Muscle layer of duodenum (tissue), 2 donors: ENCODE measurements at regions not wholly inside any gene's neighbourhood (a gene's known extent, or its start where the extent isn't known, plus 50 kb on each side); places are given as distances from the start of the nearest gene placed in this dataset.

Source experiments
- H3K27ac ChIP-seq: one replicate; pipeline ENCODE4 v1.7.0; 2013; ENCODE audit warnings: mild to moderate bottlenecking, low read length
- H3K27me3 ChIP-seq: one replicate; pipeline ENCODE4 v1.7.0; 2013; ENCODE audit warnings: low read depth, mild to moderate bottlenecking, control low read depth, low read length
- H3K36me3 ChIP-seq, 2 donors: one replicate each; pipeline ENCODE4 v1.7.0; 2013; ENCODE audit warnings: low read length in 2 of 2, control low read depth in 1 of 2, mild to moderate bottlenecking in 1 of 2; ENCODE audit not compliant: insufficient read depth in 2 of 2, control insufficient read depth in 1 of 2
- H3K4me1 ChIP-seq, 2 donors: one replicate each; pipeline ENCODE4 v1.7.0; 2013; ENCODE audit warnings: low read length in 2 of 2, mild to moderate bottlenecking in 2 of 2, control low read depth in 1 of 2, moderate library complexity in 1 of 2; ENCODE audit not compliant: insufficient read depth in 2 of 2, control insufficient read depth in 1 of 2
- H3K4me3 ChIP-seq, 2 donors: one replicate each; pipeline ENCODE4 v1.7.0; 2013; ENCODE audit warnings: low read length in 2 of 2, low read depth in 1 of 2, mild to moderate bottlenecking in 1 of 2
- H3K9me3 ChIP-seq, 2 donors: one replicate each; pipeline ENCODE4 v1.7.0; 2013; ENCODE audit warnings: low read length in 2 of 2, control low read depth in 1 of 2, mild to moderate bottlenecking in 1 of 2; ENCODE audit not compliant: control insufficient read depth in 1 of 2
- donor health status: healthy.

DNA sequence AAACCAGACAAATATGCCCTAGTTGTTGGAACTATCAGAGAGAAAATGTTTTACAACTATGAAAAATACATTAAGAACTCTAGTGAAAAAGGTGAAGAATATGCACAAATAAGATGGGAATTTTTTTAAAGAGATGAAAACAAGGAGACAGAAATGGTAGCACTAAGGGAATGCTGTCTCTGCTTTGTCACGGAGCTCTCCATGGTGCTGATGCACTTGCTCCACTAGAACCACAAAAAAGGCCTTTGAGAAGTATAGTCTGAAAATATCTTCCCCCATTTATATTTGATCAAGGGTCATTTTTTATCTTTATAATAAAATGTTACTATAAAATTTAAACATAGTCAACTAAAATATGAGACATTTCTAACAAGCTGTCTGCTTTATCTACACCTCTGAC is 1655.5 kb upstream of the AGA start:
- no peaks in the 10 kb centered on the region for H3K36me3 ChIP-seq
- no peak overlapping the region for H3K4me3 ChIP-seq
- no peaks in the 10 kb centered on the region for H3K27me3 ChIP-seq
- H3K27ac ChIP-seq, result no peak overlapping the region
- H3K9me3 ChIP-seq, result no peaks in the 10 kb centered on the region
- no peaks in the 10 kb centered on the region for H3K4me1 ChIP-seq

DNA sequence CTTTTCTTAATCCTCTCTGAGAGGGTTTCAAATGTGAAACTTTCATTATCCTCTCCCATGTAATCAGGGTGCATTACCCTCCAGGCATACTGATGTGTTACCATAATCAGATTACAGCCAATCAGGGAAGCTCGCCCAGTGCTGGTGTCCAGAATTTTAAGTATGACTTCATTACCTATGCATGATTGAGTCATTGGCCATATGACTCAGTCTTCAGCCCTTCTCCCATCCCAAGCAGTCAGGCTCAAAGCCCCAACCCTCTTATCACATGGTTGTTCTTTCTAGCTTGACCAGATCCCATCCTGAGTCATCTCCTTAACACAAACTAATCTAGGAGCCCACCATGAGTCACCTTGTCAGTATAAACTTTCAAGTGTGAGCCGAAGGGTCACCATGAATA is 1668.1 kb upstream of the AGA start:
- no peak overlapping the region for H3K27ac ChIP-seq
- no peaks in the 10 kb centered on the region for H3K4me1 ChIP-seq
- H3K4me3 ChIP-seq, result no peak overlapping the region
- no peaks in the 10 kb centered on the region for H3K36me3 ChIP-seq
- H3K27me3 ChIP-seq, result no peaks in the 10 kb centered on the region
- H3K9me3 ChIP-seq, result no peaks in the 10 kb centered on the region

DNA sequence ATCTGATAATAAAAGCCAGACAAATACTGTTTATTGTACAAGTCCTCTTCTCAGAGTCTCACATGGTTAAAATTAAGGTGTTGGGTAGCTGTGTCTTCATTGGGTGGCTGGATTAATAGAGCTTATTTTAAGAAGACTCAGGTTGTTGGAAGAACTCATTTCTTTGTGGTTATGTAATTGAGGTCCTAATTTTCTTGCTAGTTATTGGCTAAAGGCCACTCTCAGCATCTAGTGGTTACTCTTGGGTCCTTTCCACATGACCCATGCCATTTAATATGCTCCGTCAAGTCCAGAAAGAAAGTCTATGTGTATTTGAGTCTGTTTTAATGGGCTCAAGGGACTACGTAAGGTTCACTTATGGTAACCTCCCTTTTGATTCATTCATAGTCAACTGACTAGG is 1668.6 kb upstream of the AGA start:
- no peak overlapping the region for H3K27ac ChIP-seq
- H3K4me1 ChIP-seq, result no peaks in the 10 kb centered on the region
- H3K4me3 ChIP-seq, result no peak overlapping the region
- H3K27me3 ChIP-seq, result no peaks in the 10 kb centered on the region
- no peaks in the 10 kb centered on the region for H3K36me3 ChIP-seq
- H3K9me3 ChIP-seq, result no peaks in the 10 kb centered on the region

DNA sequence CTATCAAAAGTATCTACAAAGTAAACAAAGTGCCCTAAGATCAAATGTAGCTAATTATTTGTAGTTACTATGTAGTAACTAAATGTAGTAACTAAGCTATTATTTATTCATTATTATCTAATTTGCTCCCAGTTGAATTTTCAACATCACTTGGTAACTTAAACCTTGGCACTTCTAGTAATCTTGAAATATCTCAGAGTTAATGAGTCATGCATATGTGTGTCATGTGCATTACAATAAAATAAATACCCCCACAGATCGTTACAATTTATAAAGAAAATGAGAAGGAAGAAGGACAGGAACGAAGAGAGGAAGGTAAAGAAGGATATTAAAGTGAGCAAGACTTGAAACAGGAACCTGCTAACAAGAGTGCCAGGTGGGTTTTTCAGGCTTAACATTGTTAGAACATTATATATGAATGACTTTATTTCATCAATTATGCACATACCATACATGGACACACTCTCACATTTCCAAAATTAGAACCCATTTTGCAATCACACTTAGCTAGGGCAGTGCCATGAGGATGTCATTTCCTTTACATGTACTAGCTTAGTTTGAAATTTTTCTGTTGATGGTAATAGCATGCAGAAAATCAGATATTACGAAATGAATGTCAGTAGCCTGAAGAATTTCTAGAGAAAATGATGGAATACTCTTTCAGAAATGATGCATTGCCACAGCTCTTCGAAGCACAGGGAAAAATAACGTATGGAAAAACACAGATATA is 1670.4 kb upstream of the AGA start:
- H3K27me3 ChIP-seq, result no peaks in the 10 kb centered on the region
- no peak overlapping the region for H3K27ac ChIP-seq
- no peaks in the 10 kb centered on the region for H3K4me1 ChIP-seq
- no peaks in the 10 kb centered on the region for H3K36me3 ChIP-seq
- no peaks in the 10 kb centered on the region for H3K9me3 ChIP-seq
- H3K4me3 ChIP-seq, result no peak overlapping the region

DNA sequence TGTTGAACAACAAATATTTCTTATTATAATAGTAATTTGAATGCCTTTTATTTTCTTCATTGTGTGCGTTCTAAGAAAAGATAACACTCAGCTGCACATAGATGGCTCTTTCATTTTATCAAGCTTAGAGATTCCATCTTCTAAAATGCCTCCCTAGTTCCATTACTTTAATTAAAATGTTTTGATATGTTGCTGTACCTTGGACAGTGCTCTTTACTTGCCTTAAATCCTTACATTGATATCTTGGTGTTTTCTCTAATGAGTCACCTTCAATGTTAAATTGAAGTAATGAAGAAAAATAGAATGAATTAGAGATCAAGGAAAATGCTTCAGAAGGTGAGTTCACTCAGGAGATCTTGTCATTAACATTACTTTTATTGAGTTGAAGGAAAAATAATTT is 1672.4 kb upstream of the AGA start:
- no peaks in the 10 kb centered on the region for H3K36me3 ChIP-seq
- no peak overlapping the region for H3K4me3 ChIP-seq
- no peaks in the 10 kb centered on the region for H3K27me3 ChIP-seq
- no peaks in the 10 kb centered on the region for H3K4me1 ChIP-seq
- no peak overlapping the region for H3K27ac ChIP-seq
- no peaks in the 10 kb centered on the region for H3K9me3 ChIP-seq

DNA sequence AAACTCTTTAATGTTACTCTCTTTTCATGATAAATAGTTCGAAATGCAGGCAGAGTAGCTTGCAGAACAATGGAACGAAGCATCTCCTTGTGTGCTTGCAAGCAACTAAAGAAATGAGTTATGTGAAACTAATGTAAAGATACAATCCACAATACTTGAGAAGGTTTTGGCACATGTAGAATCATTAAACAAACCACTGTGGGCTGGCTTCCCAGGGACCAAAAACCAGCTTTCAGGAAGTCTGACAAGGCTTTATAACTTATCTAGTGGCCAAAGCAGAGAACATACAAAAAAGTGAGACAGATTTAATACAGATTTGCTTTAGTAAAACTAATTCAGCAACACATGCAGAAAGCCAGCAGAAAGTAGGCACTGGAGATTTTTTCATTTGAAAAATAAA is 1673.8 kb upstream of the AGA start:
- Histone ChIP-seq H3K4me3 (no peak overlapping the region), H3K9me3 (no peaks in the 10 kb centered on the region), H3K36me3 (no peaks in the 10 kb centered on the region), H3K4me1 (no peaks in the 10 kb centered on the region), H3K27me3 (no peaks in the 10 kb centered on the region), H3K27ac (no peak overlapping the region)

DNA sequence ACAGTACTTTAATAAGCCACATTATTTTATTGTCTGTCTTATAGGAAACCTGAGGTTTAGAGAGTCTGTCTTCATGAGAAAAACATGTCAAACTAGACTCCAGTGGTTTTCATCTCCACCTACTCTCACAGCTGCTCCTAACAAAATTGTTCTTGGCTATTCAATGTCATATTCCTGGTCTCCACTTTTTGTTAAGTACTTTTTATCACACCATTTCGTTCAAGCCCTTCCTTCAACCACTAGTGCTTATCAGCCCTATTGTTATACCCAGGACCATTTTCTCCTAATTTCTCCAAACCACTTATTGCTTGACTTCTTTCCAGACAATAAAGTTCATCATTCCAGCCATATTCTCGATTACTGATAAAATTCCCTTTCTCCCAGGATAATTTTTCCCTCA is 1674.3 kb upstream of the AGA start:
- Histone ChIP-seq H3K27me3 (no peaks in the 10 kb centered on the region), H3K36me3 (no peaks in the 10 kb centered on the region), H3K4me3 (no peak overlapping the region), H3K27ac (no peak overlapping the region), H3K4me1 (no peaks in the 10 kb centered on the region), H3K9me3 (no peaks in the 10 kb centered on the region)

DNA sequence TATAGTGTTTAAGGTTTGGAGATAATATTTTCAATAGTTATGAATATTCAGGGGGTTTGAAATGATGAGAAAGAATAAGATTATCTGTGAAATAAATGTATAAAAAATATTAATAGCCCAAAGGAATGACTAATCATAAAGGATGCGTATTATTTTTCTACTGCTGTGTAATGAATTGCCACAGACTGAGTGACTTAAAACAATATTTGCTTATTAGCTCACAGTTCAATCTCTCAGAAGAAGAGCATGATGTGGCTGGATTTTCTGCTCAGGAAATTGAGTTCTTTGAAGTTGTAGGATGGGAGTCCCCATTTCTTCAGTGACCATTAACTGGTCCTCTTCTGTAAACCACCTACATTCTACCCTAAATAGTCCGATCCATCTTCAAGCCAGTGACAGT is 1680.8 kb upstream of the AGA start:
- H3K27me3 ChIP-seq, result no peaks in the 10 kb centered on the region
- H3K4me1 ChIP-seq, result no peaks in the 10 kb centered on the region
- no peak overlapping the region for H3K4me3 ChIP-seq
- no peaks in the 10 kb centered on the region for H3K9me3 ChIP-seq
- H3K27ac ChIP-seq, result no peak overlapping the region
- H3K36me3 ChIP-seq, result no peaks in the 10 kb centered on the region

DNA sequence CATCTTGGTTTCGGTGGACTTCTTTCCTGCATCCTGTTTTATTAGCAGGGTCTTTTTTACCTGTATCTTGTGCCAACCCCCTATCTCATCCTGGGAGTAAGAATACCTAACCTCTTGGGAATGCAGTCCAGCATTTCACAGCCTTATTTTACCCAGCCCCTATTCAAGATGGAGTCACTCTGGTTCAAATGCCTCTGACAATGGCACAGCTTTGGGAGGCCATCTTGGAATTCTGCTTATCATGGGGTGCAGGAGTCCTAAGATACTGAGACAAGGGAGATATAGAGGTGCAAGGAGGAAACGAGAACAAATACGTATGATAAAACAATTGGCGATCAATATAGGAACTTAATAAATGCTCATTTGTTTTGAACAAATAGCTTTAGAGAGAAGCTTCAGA is 1682.2 kb upstream of the AGA start:
- Histone ChIP-seq H3K27ac (no peak overlapping the region), H3K9me3 (no peaks in the 10 kb centered on the region), H3K27me3 (no peaks in the 10 kb centered on the region), H3K4me3 (no peak overlapping the region), H3K36me3 (no peaks in the 10 kb centered on the region), H3K4me1 (no peaks in the 10 kb centered on the region)

DNA sequence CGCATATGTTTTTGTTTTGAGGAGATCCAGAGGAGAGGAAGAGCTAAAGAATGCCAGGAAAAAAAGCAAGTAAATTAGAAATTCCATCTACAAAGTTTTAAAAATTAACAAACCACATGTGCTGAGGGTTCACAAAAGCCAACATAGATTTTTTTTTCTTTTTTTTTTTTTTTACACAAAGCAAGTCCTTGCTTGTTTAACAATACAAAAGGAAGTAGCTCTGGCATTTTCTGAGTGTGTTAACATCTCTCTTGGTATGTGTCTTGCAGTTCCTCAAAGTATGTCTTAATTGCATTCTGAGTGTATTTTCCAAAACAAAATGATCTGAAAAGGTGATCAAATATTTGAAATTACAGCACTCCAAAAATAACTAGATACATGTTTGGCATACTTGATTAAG is 1682.7 kb upstream of the AGA start:
- Histone ChIP-seq H3K9me3 (no peaks in the 10 kb centered on the region), H3K27ac (no peak overlapping the region), H3K4me3 (no peak overlapping the region), H3K27me3 (no peaks in the 10 kb centered on the region), H3K36me3 (no peaks in the 10 kb centered on the region), H3K4me1 (no peaks in the 10 kb centered on the region)

DNA sequence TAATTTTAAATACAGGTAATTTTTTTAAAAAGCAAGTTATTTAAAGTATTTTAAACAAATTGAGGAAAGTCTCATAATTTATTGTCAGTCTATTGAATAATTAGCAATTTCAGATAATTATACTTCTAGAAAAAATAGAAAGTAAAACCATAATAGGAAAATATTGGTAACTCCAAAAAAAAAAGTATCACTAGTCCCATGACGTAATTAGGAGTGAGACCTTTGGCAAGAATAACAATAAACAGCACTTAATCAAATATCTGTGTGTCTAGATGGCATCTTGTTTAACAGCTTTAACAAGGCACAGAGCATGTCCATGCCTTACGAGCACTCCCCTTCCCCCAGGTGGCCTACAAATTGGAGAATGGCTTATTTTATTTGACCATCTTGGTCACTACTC is 1683.6 kb upstream of the AGA start:
- no peaks in the 10 kb centered on the region for H3K9me3 ChIP-seq
- H3K4me1 ChIP-seq, result no peaks in the 10 kb centered on the region
- no peaks in the 10 kb centered on the region for H3K27me3 ChIP-seq
- H3K4me3 ChIP-seq, result no peak overlapping the region
- no peak overlapping the region for H3K27ac ChIP-seq
- H3K36me3 ChIP-seq, result no peaks in the 10 kb centered on the region

DNA sequence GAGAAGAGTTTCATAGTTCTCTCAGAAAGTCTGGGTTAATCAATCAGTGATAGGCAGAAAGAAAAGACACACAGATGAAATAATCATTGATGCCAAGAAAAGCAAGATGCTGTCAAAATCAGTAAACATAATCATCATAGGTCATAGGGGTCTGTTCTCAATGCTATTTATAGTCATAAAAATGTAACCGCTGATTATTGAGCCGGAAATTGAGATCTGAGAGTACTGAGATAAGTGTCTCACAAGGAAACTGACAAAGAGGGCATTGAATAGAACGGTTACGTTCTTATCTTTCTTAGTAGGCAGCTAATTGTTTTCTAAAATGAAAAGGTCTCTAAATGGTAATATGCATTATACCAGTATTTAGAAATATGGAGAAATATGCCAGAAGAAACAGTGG is 1686.1 kb upstream of the AGA start:
- Histone ChIP-seq H3K36me3 (no peaks in the 10 kb centered on the region), H3K4me1 (no peaks in the 10 kb centered on the region), H3K4me3 (no peak overlapping the region), H3K9me3 (no peaks in the 10 kb centered on the region), H3K27ac (no peak overlapping the region), H3K27me3 (no peaks in the 10 kb centered on the region)
